ENCODE measurements at regions not wholly inside any gene's neighbourhood (a gene's known extent, or its start where the extent isn't known, plus 50 kb on each side); places are given as distances from the start of the nearest gene placed in this dataset.

DNA sequence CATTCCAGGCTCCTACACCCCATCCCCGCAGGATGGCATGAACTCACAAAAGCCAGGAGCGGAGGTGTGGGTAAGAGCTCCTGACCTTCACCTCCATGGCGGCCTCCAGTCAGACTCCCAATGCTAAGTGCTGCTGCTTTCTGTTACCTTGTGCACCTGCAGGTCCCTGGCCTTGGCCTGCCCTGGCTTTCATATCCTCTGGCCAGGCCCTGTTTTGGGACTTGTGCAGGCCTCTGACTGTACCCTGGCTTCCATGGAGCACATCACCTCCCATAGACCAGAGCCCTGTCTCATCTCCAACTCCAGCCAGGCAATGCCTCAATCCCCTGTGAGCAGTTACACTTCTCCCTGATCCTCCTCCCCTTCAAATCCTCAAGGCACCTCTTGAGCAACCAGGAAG is 124.5 kb downstream of the MED10 start:
- ChIA-PET POLR2A (ENCODE audit: unreplicated experiment) (no interaction called here), CTCF (no interaction called here)
- Histone ChIP-seq H3K9ac (ENCODE audit: low read length) (no peak overlapping the region), H4K20me1 (ENCODE audit: low read length) (no peaks in the 10 kb centered on the region), H3K4me1 (ENCODE audit: insufficient read depth, low read length) (no peaks in the 10 kb centered on the region), H3F3A (ENCODE audit: low read length, unreplicated experiment) (no peaks in the 10 kb centered on the region), H2AFZ (ENCODE audit: low read length) (no peak overlapping the region), H3K27me3 (ENCODE audit: low read length) (no peaks in the 10 kb centered on the region), H3K9me3 (ENCODE audit: low read length) (no peaks in the 10 kb centered on the region), H3K27ac (ENCODE audit: low read length) (no peak overlapping the region), H3K4me3 (ENCODE audit: low read length) (no peak overlapping the region), H3K79me2 (ENCODE audit: low read length) (no peaks in the 10 kb centered on the region), H3K9me2 (replicated peaks; ENCODE audit: low read length) (no peaks in the 10 kb centered on the region), H3K4me2 (ENCODE audit: low read length) (no peak overlapping the region), H3K36me3 (ENCODE audit: low read depth, low read length) (no peaks in the 10 kb centered on the region)
- ATAC-seq (no peak), DNase-seq (no peak)
- BruUV-seq (replicated peaks) = no TSS peak
- TF ChIP-seq EZH2phosphoT487 (IDR thresholded peaks at IDR 0.05; ENCODE audit: borderline replicate concordance, low read length) = no peak
- no peak for TF ChIP-seq CTCF (conservative IDR thresholded peaks at IDR 0.05; ENCODE audit: low read depth, low read length)
- no peak for TF ChIP-seq EZH2 (IDR thresholded peaks at IDR 0.05; ENCODE audit: low read length, unreplicated experiment)
- intact Hi-C loops (cut with micrococcal nuclease) = no loop called here

DNA sequence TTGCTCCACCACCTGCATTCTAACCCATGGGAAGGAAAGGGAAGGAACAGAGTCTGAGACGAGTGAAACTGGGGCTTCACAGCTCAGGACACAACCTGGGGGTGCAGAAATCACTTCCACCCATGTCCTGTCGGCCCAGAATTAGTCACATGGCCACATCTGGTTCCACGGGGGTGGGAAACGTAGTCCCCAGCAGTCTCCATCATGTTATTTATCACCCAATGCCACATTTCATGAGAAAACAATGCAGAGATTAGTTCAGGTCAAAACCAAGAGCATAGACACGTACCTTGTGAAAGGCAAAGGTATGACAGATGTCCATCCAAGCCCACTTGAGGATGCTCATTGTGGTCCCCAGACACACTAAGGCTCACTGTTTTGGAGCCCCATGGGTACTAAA is 125.1 kb downstream of the MED10 start:
- no peak overlapping the region for H3K9ac ChIP-seq (ENCODE audit: low read length)
- H4K20me1 ChIP-seq (ENCODE audit: low read length) = no peaks in the 10 kb centered on the region
- no peak overlapping the region for H2AFZ ChIP-seq (ENCODE audit: low read length)
- no peak overlapping the region for H3K27ac ChIP-seq (ENCODE audit: low read length)
- H3K9me2 ChIP-seq (replicated peaks; ENCODE audit: low read length) = no peaks in the 10 kb centered on the region
- H3K4me2 ChIP-seq (ENCODE audit: low read length) = no peak overlapping the region
- no peaks in the 10 kb centered on the region for H3K36me3 ChIP-seq (ENCODE audit: low read depth, low read length)
- ChIA-PET CTCF (no interaction called here), POLR2A (ENCODE audit: unreplicated experiment) (no interaction called here)
- DNase-seq (no peak), ATAC-seq (no peak)
- no peaks in the 10 kb centered on the region for H3K79me2 ChIP-seq (ENCODE audit: low read length)
- H3K9me3 ChIP-seq (ENCODE audit: low read length) = no peaks in the 10 kb centered on the region
- H3K4me3 ChIP-seq (ENCODE audit: low read length) = no peak overlapping the region
- intact Hi-C loops (cut with micrococcal nuclease) = no loop called here
- no peak for TF ChIP-seq EZH2 (IDR thresholded peaks at IDR 0.05; ENCODE audit: low read length, unreplicated experiment)
- no peak for TF ChIP-seq CTCF (conservative IDR thresholded peaks at IDR 0.05; ENCODE audit: low read depth, low read length)
- no peak for TF ChIP-seq EZH2phosphoT487 (IDR thresholded peaks at IDR 0.05; ENCODE audit: borderline replicate concordance, low read length)
- H3K27me3 ChIP-seq (ENCODE audit: low read length) = no peaks in the 10 kb centered on the region
- no peaks in the 10 kb centered on the region for H3F3A ChIP-seq (ENCODE audit: low read length, unreplicated experiment)
- no peaks in the 10 kb centered on the region for H3K4me1 ChIP-seq (ENCODE audit: insufficient read depth, low read length)
- BruUV-seq (replicated peaks) = no TSS peak

- no peak for DNase-seq
- POLR2A ChIA-PET (ENCODE audit: unreplicated experiment) = no interaction called here
- H3K27ac ChIP-seq (ENCODE audit: low read length) = no peak overlapping the region
- no peak overlapping the region for H3K9ac ChIP-seq (ENCODE audit: low read length)
- H3K36me3 ChIP-seq (ENCODE audit: low read depth, low read length) = no peaks in the 10 kb centered on the region
- CTCF ChIA-PET = no interaction called here
- no peaks in the 10 kb centered on the region for H4K20me1 ChIP-seq (ENCODE audit: low read length)
- no peaks in the 10 kb centered on the region for H3K4me1 ChIP-seq (ENCODE audit: insufficient read depth, low read length)
- BruUV-seq (replicated peaks) = no TSS peak
- intact Hi-C loops (cut with micrococcal nuclease) = no loop called here
- no peaks in the 10 kb centered on the region for H3F3A ChIP-seq (ENCODE audit: low read length, unreplicated experiment)
- no peak overlapping the region for H3K4me3 ChIP-seq (ENCODE audit: low read length)
- no peaks in the 10 kb centered on the region for H3K79me2 ChIP-seq (ENCODE audit: low read length)
- H3K4me2 ChIP-seq (ENCODE audit: low read length) = no peak overlapping the region
- no peaks in the 10 kb centered on the region for H3K9me2 ChIP-seq (replicated peaks; ENCODE audit: low read length)
- no peaks in the 10 kb centered on the region for H3K9me3 ChIP-seq (ENCODE audit: low read length)
- peak overlapping the region; percentile 8; the same call in 1 of the 2 replicates for H2AFZ ChIP-seq (ENCODE audit: low read length)
- ATAC-seq = no peak
- H3K27me3 ChIP-seq (ENCODE audit: low read length) = no peaks in the 10 kb centered on the region
- TF ChIP-seq EZH2 (IDR thresholded peaks at IDR 0.05; ENCODE audit: low read length, unreplicated experiment) (no peak), EZH2phosphoT487 (IDR thresholded peaks at IDR 0.05; ENCODE audit: borderline replicate concordance, low read length) (no peak), CTCF (conservative IDR thresholded peaks at IDR 0.05; ENCODE audit: low read depth, low read length) (no peak)
These were observed 125.8 kb downstream of the MED10 start for GRCh38 chr5:6252581-6252980.

Data from PC-3 (cell line).